Adrenal gland (tissue), 9 donors: ENCODE measurements at regions not wholly inside any gene's neighbourhood (a gene's known extent, or its start where the extent isn't known, plus 50 kb on each side); places are given as distances from the start of the nearest gene placed in this dataset.

Experiments used
- DNase-seq, 7 donors: peaks; one replicate each; pipeline ENCODE4 v3.0.0-alpha.2; 2019 to 2020
- H3K27ac ChIP-seq, 5 donors: fragments of 200-600 bp; sonication (generic) in 4 of 5; 1 replicate in 3 of 5; 2 replicates in 2 of 5; pipeline versions ENCODE4 v1.5.1 to v1.8.0; 2016 to 2020; ENCODE audit warnings: mild to moderate bottlenecking in 1 of 5
- H3K27me3 ChIP-seq: fragments of 200-600 bp; 2 replicates; pipeline ENCODE4 v1.8.0; 2021
- H3K36me3 ChIP-seq, 2 donors: fragments of 200-600 bp; replicated peaks in 1 of 2; 1 replicate in 1 of 2; 2 replicates in 1 of 2; pipeline versions ENCODE4 v1.5.1 to v1.8.0; 2018 to 2022
- H3K4me1 ChIP-seq, 2 donors: fragments of 200-600 bp; replicated peaks in 1 of 2; 1 replicate in 1 of 2; 2 replicates in 1 of 2; pipeline versions ENCODE4 v1.5.1 to v1.8.0; 2018 to 2021
- H3K4me3 ChIP-seq, 4 donors: fragments of 200-600 bp; sonication (generic) in 3 of 4; one replicate each; pipeline ENCODE4 v1.5.1; 2016 to 2018
- H3K9me3 ChIP-seq, 3 donors: fragments of 200-600 bp; sonication (generic) in 1 of 3; replicated peaks in 1 of 3; 1 replicate in 2 of 3; 2 replicates in 1 of 3; pipeline versions ENCODE4 v1.5.1 to v1.8.0; 2016 to 2021
- CTCF ChIP-seq, 6 experiments: fragments of 450-650 bp in 4 of 6; fragments of 200-600 bp in 2 of 6; sonication (generic) in 1 of 6; IDR thresholded peaks; 1 replicate in 5 of 6; 2 replicates in 1 of 6; pipeline versions ENCODE4 v1.5.1 to v1.8.0; 2016 to 2021; ENCODE audit warnings: antibody characterized with exemption in 6 of 6, mild to moderate bottlenecking in 2 of 6, moderate library complexity in 1 of 6
- POLR2A ChIP-seq, 2 donors: fragments of 450-650 bp; IDR thresholded peaks; one replicate each; pipeline ENCODE4 v1.6.1; 2017; ENCODE audit warnings: antibody characterized with exemption in 2 of 2, mild to moderate bottlenecking in 2 of 2, moderate library complexity in 1 of 2
- WGBS, 4 donors: extraction: QIAGEN DNeasy Blood & Tissue Kit in 2 of 4; methylation state at CpG; one replicate each; pipeline versions ENCODE4 v1.1.5 to v1.1.7; 2013 to 2017; 5-methylcytosine and 5-hydroxymethylcytosine counted together
- intact Hi-C, 2 donors: fragments of 100-400 bp; cut with DNase I; formaldehyde crosslinking; loops; one replicate each; pipeline versions ENCODE4 v1.14.1 to v1.15.0; 2022 to 2023
- donor health status: healthy with polysubstance abuse.
- donor health status: Bipolar disorder and iron deficiency.
- donor health status: DM: yes; HTN: yes; CAD: no.
- donor health status: DM: no; HTN: no; CAD: no.
- donor health status: DM: no; HTN: no; CAD: no.

- Histone ChIP-seq H3K9me3 (no peaks in the 10 kb centered on the region), H3K27ac (no peak overlapping the region), H3K4me3 (no peak overlapping the region), H3K36me3 (no peaks in the 10 kb centered on the region), H3K4me1 (no peaks in the 10 kb centered on the region), H3K27me3 (no peaks in the 10 kb centered on the region)
- no peak for DNase-seq
- intact Hi-C loops: no loop called here
- 11 to 55% (median 29%) methylated on average over 2 of the region's 2 CpGs for WGBS, 4 donors
- TF ChIP-seq CTCF (IDR thresholded peaks at IDR 0.05): no peak
- TF ChIP-seq POLR2A (IDR thresholded peaks at IDR 0.05): no peak
Measured at GRCh38 chr5:30390095-30390494, 803.4 kb upstream of the CDH6 start.

DNA sequence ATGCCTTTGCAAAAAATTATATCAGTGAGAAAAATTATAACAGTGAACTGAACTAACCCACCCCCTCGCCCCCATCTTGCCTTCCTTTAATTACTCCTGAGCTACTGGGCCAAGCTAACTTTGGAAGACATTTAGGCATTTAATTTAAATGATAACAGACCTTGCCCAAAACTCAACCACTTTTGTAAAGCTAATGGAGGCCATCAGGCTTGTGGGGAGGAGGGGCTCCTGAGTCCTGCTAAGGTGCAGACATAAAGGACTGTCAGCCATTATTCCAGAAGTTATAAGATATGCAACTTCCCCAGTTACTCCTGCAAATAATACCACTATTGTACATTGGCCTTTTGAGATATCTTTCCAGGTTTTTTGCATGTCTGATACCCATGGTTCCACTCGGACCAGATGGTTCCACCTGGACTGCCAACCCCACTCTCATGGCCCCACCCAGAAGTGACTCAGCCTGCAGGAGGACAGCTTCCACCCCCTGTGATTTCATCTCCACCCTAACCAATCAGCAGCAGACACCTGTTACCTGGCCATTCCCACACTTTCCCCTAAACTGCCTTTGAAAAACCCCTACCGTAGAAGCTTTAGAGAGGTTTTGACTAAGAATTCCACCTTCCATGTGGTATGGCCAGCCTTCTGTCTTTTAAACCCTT, 805.4 kb upstream of the CDH6 start:
- no peak overlapping the region for H3K4me3 ChIP-seq
- no peak overlapping the region for H3K27ac ChIP-seq
- WGBS, 4 donors: 60 to 72% (median 63%) methylated on average over 3 of the region's 3 CpGs
- intact Hi-C loops: no loop called here
- H3K36me3 ChIP-seq: no peaks in the 10 kb centered on the region
- H3K27me3 ChIP-seq: no peaks in the 10 kb centered on the region
- TF ChIP-seq POLR2A (IDR thresholded peaks at IDR 0.05) (no peak), CTCF (IDR thresholded peaks at IDR 0.05) (no peak)
- H3K9me3 ChIP-seq: no peaks in the 10 kb centered on the region
- no peaks in the 10 kb centered on the region for H3K4me1 ChIP-seq
- no peak for DNase-seq

- Histone ChIP-seq H3K27ac (no peak overlapping the region), H3K36me3 (no peaks in the 10 kb centered on the region), H3K4me3 (no peak overlapping the region), H3K4me1 (no peaks in the 10 kb centered on the region), H3K27me3 (no peaks in the 10 kb centered on the region), H3K9me3 (no peaks in the 10 kb centered on the region)
- TF ChIP-seq CTCF (IDR thresholded peaks at IDR 0.05): no peak
- no peak for TF ChIP-seq POLR2A (IDR thresholded peaks at IDR 0.05)
- 75 to 91% (median 81%) methylated on average over 2 of the region's 2 CpGs for WGBS, 4 donors
- intact Hi-C loops: no loop called here
- no peak for DNase-seq
Measured at GRCh38 chr5:30385754-30386153, 807.7 kb upstream of the CDH6 start.

DNA sequence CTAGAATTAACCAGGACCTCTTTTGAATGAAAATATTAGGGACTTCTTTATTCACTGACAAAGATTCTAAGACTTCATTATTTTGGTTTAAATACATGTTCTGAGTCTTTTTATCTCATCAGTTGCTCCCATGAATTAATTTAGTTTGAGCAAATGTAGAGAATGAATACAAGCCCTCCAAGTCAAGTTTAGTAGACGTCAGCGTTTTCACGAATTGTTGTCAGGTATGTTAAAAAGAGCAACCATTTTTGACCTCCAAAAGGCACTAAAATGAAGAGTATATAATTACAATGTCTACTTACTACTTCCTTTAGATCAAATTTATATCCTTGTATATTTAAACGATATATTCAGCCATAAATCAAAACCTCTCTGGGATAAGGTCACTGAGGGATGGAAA, 809.3 kb upstream of the CDH6 start:
- TF ChIP-seq CTCF (IDR thresholded peaks at IDR 0.05): no peak
- intact Hi-C loops: no loop called here
- DNase-seq: no peak
- Histone ChIP-seq H3K4me1 (no peaks in the 10 kb centered on the region), H3K36me3 (no peaks in the 10 kb centered on the region), H3K27me3 (no peaks in the 10 kb centered on the region), H3K27ac (no peak overlapping the region), H3K4me3 (no peak overlapping the region), H3K9me3 (no peaks in the 10 kb centered on the region)
- WGBS, 4 donors: 71 to 87% (median 82%) methylated on average over 4 of the region's 4 CpGs
